Body of pancreas (tissue), 4 donors: ENCODE measurements at regions not wholly inside any gene's neighbourhood (a gene's known extent, or its start where the extent isn't known, plus 50 kb on each side); places are given as distances from the start of the nearest gene placed in this dataset.

Source experiments
- ATAC-seq: fragments of 150-250 bp; one replicate; pipeline ENCODE4 v1.9.1; 2016
- DNase-seq, 4 donors: peaks; one replicate each; pipeline ENCODE4 v3.0.0-alpha.2; 2019
- H3K27ac ChIP-seq, 4 donors: fragments of 200-600 bp; sonication (generic); 1 replicate in 3 of 4; 2 replicates in 1 of 4; pipeline versions ENCODE4 v1.5.1 to v1.6.1; 2016 to 2019; ENCODE audit warnings: mild to moderate bottlenecking in 1 of 4, mixed read lengths in 1 of 4, moderate library complexity in 1 of 4
- H3K27me3 ChIP-seq, 2 donors: fragments of 200-600 bp; sonication (generic); one replicate each; pipeline ENCODE4 v1.6.0; 2016; ENCODE audit warnings: mild to moderate bottlenecking in 1 of 2
- H3K36me3 ChIP-seq, 2 donors: fragments of 200-600 bp; sonication (generic); replicated peaks in 1 of 2; 2 replicates each; pipeline ENCODE4 v1.5.1; 2016; ENCODE audit warnings: low read depth in 2 of 2; ENCODE audit not compliant: insufficient read depth in 1 of 2
- H3K4me1 ChIP-seq: fragments of 200-600 bp; sonication (generic); one replicate; pipeline ENCODE4 v1.6.0; 2016
- H3K4me3 ChIP-seq, 2 donors: fragments of 200-600 bp; sonication (generic); 1 replicate in 1 of 2; 2 replicates in 1 of 2; pipeline ENCODE4 v1.5.1; 2016 to 2019
- H3K9me3 ChIP-seq, 3 donors: fragments of 200-600 bp; sonication (generic); 1 replicate in 2 of 3; 2 replicates in 1 of 3; pipeline ENCODE4 v1.5.1; 2016
- CTCF ChIP-seq, 7 experiments: fragments of 450-650 bp in 4 of 7; fragments of 200-600 bp in 3 of 7; sonication (generic) in 3 of 7; IDR thresholded peaks; one replicate each; pipeline ENCODE4 v1.5.1; 2016 to 2019; ENCODE audit warnings: antibody characterized with exemption in 7 of 7
- POLR2A ChIP-seq, 3 donors: fragments of 450-650 bp; IDR thresholded peaks; one replicate each; pipeline ENCODE4 v1.6.1; 2016; ENCODE audit warnings: antibody characterized with exemption in 3 of 3, mild to moderate bottlenecking in 2 of 3
- WGBS, 2 donors: methylation state at CpG; one replicate each; pipeline ENCODE4 v1.1.5; 2017; 5-methylcytosine and 5-hydroxymethylcytosine counted together
- intact Hi-C: fragments of 100-400 bp; cut with DNase I; formaldehyde crosslinking; loops from one replicate; pipeline ENCODE4 v1.15.1; 2023

GRCh38 chr1:67945733-67946374 lies 104.6 kb downstream of the DIRAS3 start:
- no peaks in the 10 kb centered on the region for H3K9me3 ChIP-seq
- H3K4me3 ChIP-seq, result no peak overlapping the region
- H3K4me1 ChIP-seq, result no peaks in the 10 kb centered on the region
- WGBS, 2 donors, result 57 to 61% methylated on average over 7 of the region's 7 CpGs
- no peak for ATAC-seq
- intact Hi-C loops, result no loop called here
- peak in 2 of 4 donors; percentile 15 for DNase-seq
- no peaks in the 10 kb centered on the region for H3K27me3 ChIP-seq
- H3K27ac ChIP-seq, result no peak overlapping the region
- H3K36me3 ChIP-seq, result no peaks in the 10 kb centered on the region
- TF ChIP-seq POLR2A (IDR thresholded peaks at IDR 0.05) (no peak), CTCF (IDR thresholded peaks at IDR 0.05) (no peak)

GRCh38 chr1:67942274-67942673 lies 108.2 kb downstream of the DIRAS3 start:
- Histone ChIP-seq H3K9me3 (no peaks in the 10 kb centered on the region), H3K36me3 (no peaks in the 10 kb centered on the region), H3K4me1 (no peaks in the 10 kb centered on the region), H3K27ac (no peak overlapping the region), H3K27me3 (no peaks in the 10 kb centered on the region), H3K4me3 (no peak overlapping the region)
- DNase-seq, result no peak
- no peak for TF ChIP-seq CTCF (IDR thresholded peaks at IDR 0.05)
- TF ChIP-seq POLR2A (IDR thresholded peaks at IDR 0.05), result no peak
- intact Hi-C loops, result no loop called here
- no peak for ATAC-seq

- no peak for DNase-seq
- no peaks in the 10 kb centered on the region for H3K9me3 ChIP-seq
- no peak overlapping the region for H3K27ac ChIP-seq
- no peak for TF ChIP-seq CTCF (IDR thresholded peaks at IDR 0.05)
- WGBS, 2 donors, result 62 to 70% methylated on average over 3 of the region's 3 CpGs
- H3K4me1 ChIP-seq, result no peaks in the 10 kb centered on the region
- no peaks in the 10 kb centered on the region for H3K27me3 ChIP-seq
- ATAC-seq, result no peak
- no peak overlapping the region for H3K4me3 ChIP-seq
- intact Hi-C loops, result no loop called here
- H3K36me3 ChIP-seq, result no peaks in the 10 kb centered on the region
Measured at GRCh38 chr1:67941746-67942145, 108.5 kb upstream of the GNG12 start.

- TF ChIP-seq CTCF (IDR thresholded peaks at IDR 0.05) (no peak), POLR2A (IDR thresholded peaks at IDR 0.05) (no peak)
- Histone ChIP-seq H3K4me3 (no peak overlapping the region), H3K4me1 (no peaks in the 10 kb centered on the region), H3K36me3 (no peaks in the 10 kb centered on the region), H3K27me3 (no peaks in the 10 kb centered on the region), H3K9me3 (no peaks in the 10 kb centered on the region), H3K27ac (no peak overlapping the region)
- intact Hi-C loops, result no loop called here
- DNase-seq (no peak), ATAC-seq (no peak)
- WGBS, 2 donors, result 91 to 93% methylated on average over 4 of the region's 4 CpGs
Measured at GRCh38 chr1:67941155-67941554, 107.9 kb upstream of the GNG12 start.

GRCh38 chr1:67939942-67940341 lies 106.7 kb upstream of the GNG12 start:
- DNase-seq, result no peak
- H3K4me1 ChIP-seq, result no peaks in the 10 kb centered on the region
- WGBS, 2 donors, result 66 to 79% methylated on average over 2 of the region's 2 CpGs
- no peaks in the 10 kb centered on the region for H3K36me3 ChIP-seq
- no peak overlapping the region for H3K27ac ChIP-seq
- ATAC-seq, result no peak
- TF ChIP-seq POLR2A (IDR thresholded peaks at IDR 0.05) (no peak), CTCF (IDR thresholded peaks at IDR 0.05) (no peak)
- no peaks in the 10 kb centered on the region for H3K9me3 ChIP-seq
- no peaks in the 10 kb centered on the region for H3K27me3 ChIP-seq
- H3K4me3 ChIP-seq, result no peak overlapping the region
- intact Hi-C loops, result no loop called here
